Cardiac muscle cell (in vitro differentiated cells and primary cell): ENCODE measurements at regions not wholly inside any gene's neighbourhood (a gene's known extent, or its start where the extent isn't known, plus 50 kb on each side); places are given as distances from the start of the nearest gene placed in this dataset.

Experiments
- DNase-seq, 2 donors: peaks; one replicate each; pipeline versions ENCODE4 v3.0.0 to v3.0.0-alpha.2; 2010 to 2017; ENCODE audit warnings: low read depth in 1 of 2, low spot score in 1 of 2
- H3K27ac ChIP-seq: fragments of 200-600 bp; sonication (generic); 2 replicates; pipeline ENCODE4 v1.5.1; 2016
- H3K27me3 ChIP-seq: fragments of 200-600 bp; sonication (generic); 2 replicates; pipeline ENCODE4 v1.6.0; 2016; ENCODE audit warnings: control low read depth
- H3K36me3 ChIP-seq: fragments of 200-600 bp; sonication (generic); 2 replicates; pipeline ENCODE4 v1.5.1; 2016; ENCODE audit warnings: control low read depth
- H3K4me1 ChIP-seq: fragments of 200-600 bp; sonication (generic); 2 replicates; pipeline ENCODE4 v1.8.1; 2017; ENCODE audit warnings: low read depth, mild to moderate bottlenecking, mixed run types
- H3K4me3 ChIP-seq: fragments of 200-600 bp; sonication (generic); 2 replicates; pipeline ENCODE4 v1.5.1; 2016; ENCODE audit warnings: mild to moderate bottlenecking
- H3K9me3 ChIP-seq: fragments of 200-600 bp; sonication (generic); 2 replicates; pipeline ENCODE4 v1.5.1; 2017; ENCODE audit warnings: low read depth, mild to moderate bottlenecking, control low read depth
- TF ChIP-seq, protein P1 (sequence below): IDR thresholded peaks from 2 replicates; pipeline ENCODE4 v1.5.1; 2012; ENCODE audit warnings: low read depth, mild to moderate bottlenecking, low read length

DNA sequence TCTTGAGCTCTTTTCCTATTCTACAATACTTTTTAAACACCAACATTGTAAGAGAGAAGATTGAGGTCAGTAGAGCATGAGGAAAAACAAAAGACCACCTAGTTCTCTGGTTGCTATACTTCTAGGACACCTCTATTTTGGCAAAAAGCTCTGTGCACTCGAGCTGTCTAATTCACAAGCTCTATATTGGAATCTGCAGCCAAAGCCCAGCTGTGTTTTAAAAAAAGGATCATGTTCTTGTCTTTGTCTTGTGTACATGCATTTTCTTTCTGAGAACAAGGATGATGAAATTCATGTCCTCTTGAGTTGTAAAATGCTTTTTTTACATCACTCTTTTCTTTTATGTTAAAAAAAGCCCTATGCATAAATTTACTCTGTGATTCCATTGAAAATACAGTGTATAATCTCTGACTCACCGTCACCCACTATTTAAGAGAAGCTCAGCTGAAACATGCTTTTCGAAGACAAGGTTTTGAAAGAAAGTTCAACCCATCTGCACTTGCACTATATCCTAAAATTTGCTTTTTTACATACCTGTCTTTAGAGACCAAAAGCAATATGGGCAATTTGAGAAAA, 215.5 kb upstream of the VSTM2A start:
- no peaks in the 10 kb centered on the region for H3K36me3 ChIP-seq
- no peaks in the 10 kb centered on the region for H3K9me3 ChIP-seq
- no peaks in the 10 kb centered on the region for H3K4me1 ChIP-seq
- no peak overlapping the region for H3K27ac ChIP-seq
- H3K4me3 ChIP-seq, result no peak overlapping the region
- TF ChIP-seq, protein P1, sequence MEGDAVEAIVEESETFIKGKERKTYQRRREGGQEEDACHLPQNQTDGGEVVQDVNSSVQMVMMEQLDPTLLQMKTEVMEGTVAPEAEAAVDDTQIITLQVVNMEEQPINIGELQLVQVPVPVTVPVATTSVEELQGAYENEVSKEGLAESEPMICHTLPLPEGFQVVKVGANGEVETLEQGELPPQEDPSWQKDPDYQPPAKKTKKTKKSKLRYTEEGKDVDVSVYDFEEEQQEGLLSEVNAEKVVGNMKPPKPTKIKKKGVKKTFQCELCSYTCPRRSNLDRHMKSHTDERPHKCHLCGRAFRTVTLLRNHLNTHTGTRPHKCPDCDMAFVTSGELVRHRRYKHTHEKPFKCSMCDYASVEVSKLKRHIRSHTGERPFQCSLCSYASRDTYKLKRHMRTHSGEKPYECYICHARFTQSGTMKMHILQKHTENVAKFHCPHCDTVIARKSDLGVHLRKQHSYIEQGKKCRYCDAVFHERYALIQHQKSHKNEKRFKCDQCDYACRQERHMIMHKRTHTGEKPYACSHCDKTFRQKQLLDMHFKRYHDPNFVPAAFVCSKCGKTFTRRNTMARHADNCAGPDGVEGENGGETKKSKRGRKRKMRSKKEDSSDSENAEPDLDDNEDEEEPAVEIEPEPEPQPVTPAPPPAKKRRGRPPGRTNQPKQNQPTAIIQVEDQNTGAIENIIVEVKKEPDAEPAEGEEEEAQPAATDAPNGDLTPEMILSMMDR, result no peak
- no peak for DNase-seq
- H3K27me3 ChIP-seq, result no peaks in the 10 kb centered on the region

DNA sequence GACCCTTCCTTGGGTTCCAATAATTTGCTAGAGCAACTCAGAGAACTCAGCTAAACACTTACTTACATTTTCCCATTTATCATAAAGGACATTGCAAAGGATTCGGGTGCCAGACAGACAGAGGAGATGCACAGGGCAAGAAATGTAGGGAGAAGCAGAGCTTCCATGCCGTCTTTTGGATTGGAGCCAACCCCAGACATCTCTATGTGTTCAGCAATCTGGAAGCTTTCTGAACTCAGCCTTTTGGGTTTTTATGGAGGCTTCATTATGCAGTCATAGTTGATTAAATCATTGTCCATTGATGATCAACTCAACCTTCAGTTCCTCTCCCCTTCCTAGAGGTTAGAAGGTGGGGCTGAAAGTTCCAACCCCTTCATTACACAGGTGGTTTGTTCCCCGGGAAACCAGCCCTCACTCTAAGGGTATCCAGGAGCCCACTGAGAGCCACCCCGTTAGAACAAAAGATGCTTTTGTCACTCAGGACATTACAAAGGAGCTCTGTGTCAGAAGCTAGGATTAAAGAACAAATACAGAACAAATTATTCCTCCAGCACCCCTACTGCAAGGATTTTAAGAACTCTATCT, 211.9 kb upstream of the VSTM2A start:
- no peak for DNase-seq
- no peaks in the 10 kb centered on the region for H3K4me1 ChIP-seq
- H3K27me3 ChIP-seq, result no peaks in the 10 kb centered on the region
- no peaks in the 10 kb centered on the region for H3K36me3 ChIP-seq
- H3K4me3 ChIP-seq, result no peak overlapping the region
- TF ChIP-seq, protein P1, result no peak
- no peaks in the 10 kb centered on the region for H3K9me3 ChIP-seq
- no peak overlapping the region for H3K27ac ChIP-seq

DNA sequence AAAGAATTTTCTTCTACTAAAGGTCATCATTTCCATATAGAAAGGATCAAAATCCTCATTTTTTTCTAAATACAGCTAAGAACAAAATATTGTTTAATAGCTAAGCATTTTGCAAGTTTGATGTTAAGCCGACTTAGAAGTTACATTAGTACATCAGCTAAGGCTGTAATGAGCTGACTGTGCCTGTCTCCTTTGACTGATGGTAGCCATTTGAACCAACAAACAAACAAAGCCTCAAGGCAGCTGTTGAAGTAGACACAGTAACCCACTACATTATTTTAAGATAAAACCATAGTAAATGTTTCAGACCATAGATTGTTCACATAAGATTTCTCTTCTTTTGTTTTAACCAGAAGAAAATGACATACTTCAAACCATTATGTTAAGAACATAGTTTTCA, 210.9 kb upstream of the VSTM2A start:
- H3K27me3 ChIP-seq, result no peaks in the 10 kb centered on the region
- H3K9me3 ChIP-seq, result no peaks in the 10 kb centered on the region
- DNase-seq, result no peak
- no peak overlapping the region for H3K27ac ChIP-seq
- H3K4me1 ChIP-seq, result no peaks in the 10 kb centered on the region
- H3K36me3 ChIP-seq, result no peaks in the 10 kb centered on the region
- H3K4me3 ChIP-seq, result no peak overlapping the region
- TF ChIP-seq, protein P1, result no peak

DNA sequence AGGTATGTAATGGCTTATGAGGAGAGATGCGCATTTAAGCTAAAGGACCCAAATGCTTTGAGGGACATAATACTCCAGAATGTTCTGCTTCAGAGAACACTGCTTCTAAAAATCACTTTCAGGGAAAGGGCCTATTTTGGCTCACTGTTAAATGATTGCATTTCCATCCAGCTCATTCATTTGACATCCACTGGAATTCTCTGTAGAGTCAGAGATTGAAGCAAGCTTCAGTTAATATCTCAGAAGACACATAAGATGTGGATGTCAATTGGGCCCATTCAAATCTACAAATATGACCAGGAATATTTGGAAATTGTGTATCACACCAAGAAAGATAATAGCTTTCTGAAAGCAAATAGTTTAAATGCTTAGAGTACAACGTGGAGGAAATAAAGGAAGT, 209.9 kb upstream of the VSTM2A start:
- TF ChIP-seq, protein P1, result no peak
- H3K9me3 ChIP-seq, result no peaks in the 10 kb centered on the region
- H3K4me1 ChIP-seq, result no peaks in the 10 kb centered on the region
- DNase-seq, result no peak
- H3K4me3 ChIP-seq, result no peak overlapping the region
- no peaks in the 10 kb centered on the region for H3K36me3 ChIP-seq
- H3K27me3 ChIP-seq, result no peaks in the 10 kb centered on the region
- H3K27ac ChIP-seq, result no peak overlapping the region

DNA sequence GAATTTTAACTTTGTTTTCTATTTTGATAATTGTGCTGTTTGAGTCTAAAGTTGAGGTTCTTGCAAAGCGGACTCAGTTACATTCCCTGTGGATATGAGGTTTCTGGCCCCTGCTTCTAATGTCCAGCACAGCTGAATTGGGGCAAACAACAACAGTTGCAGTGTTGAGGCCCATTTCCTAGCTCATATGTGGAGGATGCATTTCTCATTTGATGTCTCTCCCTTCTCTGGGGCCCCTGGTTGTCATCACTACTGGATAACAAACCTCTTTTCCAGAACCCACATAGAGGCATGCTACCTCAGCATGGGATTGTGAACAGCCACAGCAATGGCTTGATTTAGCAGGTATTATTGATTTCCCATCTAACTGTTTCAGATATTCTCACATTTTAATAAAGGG, 208.2 kb upstream of the VSTM2A start:
- no peak for DNase-seq
- TF ChIP-seq, protein P1, result no peak
- Histone ChIP-seq H3K27ac (no peak overlapping the region), H3K9me3 (no peaks in the 10 kb centered on the region), H3K36me3 (no peaks in the 10 kb centered on the region), H3K27me3 (no peaks in the 10 kb centered on the region), H3K4me1 (no peaks in the 10 kb centered on the region), H3K4me3 (no peak overlapping the region)
